ENCODE measurements at regions not wholly inside any gene's neighbourhood (a gene's known extent, or its start where the extent isn't known, plus 50 kb on each side); places are given as distances from the start of the nearest gene placed in this dataset.
"Not testable (repeated sequence)": the region's sequence is repeated elsewhere in the genome, so short reads cannot be mapped to it uniquely, and the experiment has no call there.

- Histone ChIP-seq H3K79me2 (ENCODE audit: insufficient read depth, low read length) (no peaks in the 10 kb centered on the region), H3K9me3 (ENCODE audit: low read depth, low read length) (no peaks in the 10 kb centered on the region), H3K4me1 (ENCODE audit: insufficient read depth, low read length) (no peaks in the 10 kb centered on the region), H3K27ac (ENCODE audit: low read depth, low read length) (no peak overlapping the region), H3K36me3 (ENCODE audit: insufficient read depth, low read length) (no peaks in the 10 kb centered on the region), H3K4me3 (ENCODE audit: insufficient read depth, low read length) (no peak overlapping the region), H3K4me2 (ENCODE audit: insufficient read depth, low read length) (no peak overlapping the region), H4K20me1 (ENCODE audit: insufficient read depth, low read length) (no peaks in the 10 kb centered on the region), H3K27me3 (ENCODE audit: insufficient read depth, low read length) (no peaks in the 10 kb centered on the region), H2AFZ (ENCODE audit: low read length) (no peak overlapping the region)
- TF ChIP-seq CTCF (IDR thresholded peaks at IDR 0.05; ENCODE audit: extremely low read depth, low read depth, low read length) = no peak
- peak; percentile 66 for DNase-seq (ENCODE audit: insufficient read length, low spot score, missing footprints)
Observed at GRCh38 chr1:3996846-3997705, 97.0 kb upstream of the C1orf174 start.

DNA sequence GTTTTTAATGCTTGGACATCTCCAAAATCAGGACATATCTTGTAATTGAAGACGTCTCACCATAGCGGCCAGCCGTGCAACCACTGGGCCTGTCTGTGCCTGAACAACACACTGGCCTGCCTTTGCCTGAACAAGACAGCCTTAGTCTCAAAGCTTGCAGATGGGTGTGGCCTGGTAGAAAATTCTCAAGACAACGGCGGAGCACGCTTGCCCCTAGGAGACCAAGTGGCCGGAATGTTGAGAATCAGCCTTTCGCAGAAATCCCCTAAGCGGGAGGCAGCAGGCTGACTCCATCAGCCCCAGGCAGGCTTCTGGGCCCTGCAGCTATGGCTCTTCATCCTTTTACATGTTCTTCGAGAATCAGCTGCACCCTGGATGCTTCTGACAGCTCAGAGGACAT is 98.0 kb upstream of the C1orf174 start:
- DNase-seq (ENCODE audit: insufficient read length, low spot score, missing footprints) = no peak
- Histone ChIP-seq H3K9me3 (ENCODE audit: low read depth, low read length) (no peaks in the 10 kb centered on the region), H3K4me3 (ENCODE audit: insufficient read depth, low read length) (no peak overlapping the region), H3K27me3 (ENCODE audit: insufficient read depth, low read length) (no peaks in the 10 kb centered on the region), H4K20me1 (ENCODE audit: insufficient read depth, low read length) (no peaks in the 10 kb centered on the region), H3K79me2 (ENCODE audit: insufficient read depth, low read length) (no peaks in the 10 kb centered on the region), H3K4me2 (ENCODE audit: insufficient read depth, low read length) (no peak overlapping the region), H2AFZ (ENCODE audit: low read length) (no peak overlapping the region), H3K36me3 (ENCODE audit: insufficient read depth, low read length) (no peaks in the 10 kb centered on the region), H3K4me1 (ENCODE audit: insufficient read depth, low read length) (no peaks in the 10 kb centered on the region), H3K27ac (ENCODE audit: low read depth, low read length) (no peak overlapping the region)
- TF ChIP-seq CTCF (IDR thresholded peaks at IDR 0.05; ENCODE audit: extremely low read depth, low read depth, low read length) = no peak

GRCh38 chr1:3999514-3999913 is 99.4 kb upstream of the C1orf174 start:
- not testable (repeated sequence) for H3K9me3 ChIP-seq (ENCODE audit: low read depth, low read length); H4K20me1 ChIP-seq (ENCODE audit: insufficient read depth, low read length)

GRCh38 chr1:3999941-4000735 is 100.1 kb upstream of the C1orf174 start:
- H3K27me3 ChIP-seq (ENCODE audit: insufficient read depth, low read length) = no peaks in the 10 kb centered on the region
- no peaks in the 10 kb centered on the region for H3K9me3 ChIP-seq (ENCODE audit: low read depth, low read length)
- H4K20me1 ChIP-seq (ENCODE audit: insufficient read depth, low read length) = no peaks in the 10 kb centered on the region
- no peak overlapping the region for H3K4me2 ChIP-seq (ENCODE audit: insufficient read depth, low read length)
- no peak overlapping the region for H3K4me3 ChIP-seq (ENCODE audit: insufficient read depth, low read length)
- H3K79me2 ChIP-seq (ENCODE audit: insufficient read depth, low read length) = no peaks in the 10 kb centered on the region
- H3K36me3 ChIP-seq (ENCODE audit: insufficient read depth, low read length) = no peaks in the 10 kb centered on the region
- H2AFZ ChIP-seq (ENCODE audit: low read length) = no peak overlapping the region
- H3K27ac ChIP-seq (ENCODE audit: low read depth, low read length) = no peak overlapping the region
- peak; percentile 62 for DNase-seq (ENCODE audit: insufficient read length, low spot score, missing footprints)
- TF ChIP-seq CTCF (IDR thresholded peaks at IDR 0.05; ENCODE audit: extremely low read depth, low read depth, low read length) = no peak
- no peaks in the 10 kb centered on the region for H3K4me1 ChIP-seq (ENCODE audit: insufficient read depth, low read length)

More at GRCh38 chr1:3999514-3999913, 99.4 kb upstream of the C1orf174 start:
- H3K36me3 ChIP-seq (ENCODE audit: insufficient read depth, low read length); H3K27ac ChIP-seq (ENCODE audit: low read depth, low read length); DNase-seq (ENCODE audit: insufficient read length, low spot score, missing footprints); H2AFZ ChIP-seq (ENCODE audit: low read length); H3K4me3 ChIP-seq (ENCODE audit: insufficient read depth, low read length); H3K4me1 ChIP-seq (ENCODE audit: insufficient read depth, low read length); H3K4me2 ChIP-seq (ENCODE audit: insufficient read depth, low read length); H3K79me2 ChIP-seq (ENCODE audit: insufficient read depth, low read length); H3K27me3 ChIP-seq (ENCODE audit: insufficient read depth, low read length): not testable (repeated sequence)

Measured in osteoblast (primary cell).